GM06990 (cell line): ENCODE measurements at regions not wholly inside any gene's neighbourhood (a gene's known extent, or its start where the extent isn't known, plus 50 kb on each side); places are given as distances from the start of the nearest gene placed in this dataset.

Source experiments
- DNase-seq: peaks from one replicate; pipeline ENCODE4 v3.0.0-alpha.2; 2011; ENCODE audit not compliant: insufficient read length; ENCODE audit errors: extremely low read depth
- H3K27me3 ChIP-seq: replicated peaks from 2 replicates; pipeline ENCODE4 v1.6.0; 2011; ENCODE audit warnings: low read length; ENCODE audit not compliant: control insufficient read depth, insufficient read depth
- H3K36me3 ChIP-seq: 2 replicates; pipeline ENCODE4 v1.5.1; 2011; ENCODE audit warnings: low read length; ENCODE audit not compliant: control insufficient read depth, insufficient read depth
- H3K4me3 ChIP-seq: replicated peaks from 2 replicates; pipeline ENCODE4 v1.5.1; 2011; ENCODE audit warnings: low read depth, mild to moderate bottlenecking, control low read depth, low read length
- TF ChIP-seq, protein P1 (sequence below): IDR thresholded peaks from 2 replicates; pipeline ENCODE4 v1.5.1; 2011; ENCODE audit warnings: low read length, control low read depth, mild to moderate bottlenecking, inconsistent platforms; ENCODE audit not compliant: insufficient read depth, poor library complexity, severe bottlenecking

DNA sequence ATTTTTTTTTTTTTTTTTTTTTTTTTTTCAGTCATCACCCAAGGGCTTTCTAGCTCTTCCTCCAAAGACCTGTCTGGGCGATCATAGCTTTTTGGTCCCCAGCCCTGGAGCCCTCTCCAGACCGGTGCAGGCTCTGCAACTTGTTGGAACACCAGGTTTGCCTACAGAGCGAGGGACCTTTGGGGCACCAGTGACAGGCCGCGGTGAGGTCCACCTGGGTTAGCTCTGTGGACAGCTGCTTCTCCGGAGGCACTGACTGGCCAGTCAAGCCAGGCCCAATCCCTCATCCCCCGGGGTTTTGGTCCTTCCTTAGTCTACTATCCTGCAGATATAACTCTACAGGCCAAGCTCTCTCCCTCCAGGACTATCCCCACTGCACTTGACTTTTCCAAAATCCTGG is 86.8 kb upstream of the SMNDC1 start:
- Histone ChIP-seq H3K27me3 (no peaks in the 10 kb centered on the region), H3K4me3 (no peak overlapping the region), H3K36me3 (no peaks in the 10 kb centered on the region)
- TF ChIP-seq, protein P1, sequence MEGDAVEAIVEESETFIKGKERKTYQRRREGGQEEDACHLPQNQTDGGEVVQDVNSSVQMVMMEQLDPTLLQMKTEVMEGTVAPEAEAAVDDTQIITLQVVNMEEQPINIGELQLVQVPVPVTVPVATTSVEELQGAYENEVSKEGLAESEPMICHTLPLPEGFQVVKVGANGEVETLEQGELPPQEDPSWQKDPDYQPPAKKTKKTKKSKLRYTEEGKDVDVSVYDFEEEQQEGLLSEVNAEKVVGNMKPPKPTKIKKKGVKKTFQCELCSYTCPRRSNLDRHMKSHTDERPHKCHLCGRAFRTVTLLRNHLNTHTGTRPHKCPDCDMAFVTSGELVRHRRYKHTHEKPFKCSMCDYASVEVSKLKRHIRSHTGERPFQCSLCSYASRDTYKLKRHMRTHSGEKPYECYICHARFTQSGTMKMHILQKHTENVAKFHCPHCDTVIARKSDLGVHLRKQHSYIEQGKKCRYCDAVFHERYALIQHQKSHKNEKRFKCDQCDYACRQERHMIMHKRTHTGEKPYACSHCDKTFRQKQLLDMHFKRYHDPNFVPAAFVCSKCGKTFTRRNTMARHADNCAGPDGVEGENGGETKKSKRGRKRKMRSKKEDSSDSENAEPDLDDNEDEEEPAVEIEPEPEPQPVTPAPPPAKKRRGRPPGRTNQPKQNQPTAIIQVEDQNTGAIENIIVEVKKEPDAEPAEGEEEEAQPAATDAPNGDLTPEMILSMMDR = no peak
- no peak for DNase-seq

GRCh38 chr10:110392121-110392520 is 87.4 kb upstream of the SMNDC1 start:
- Histone ChIP-seq H3K27me3 (no peaks in the 10 kb centered on the region), H3K4me3 (no peak overlapping the region), H3K36me3 (no peaks in the 10 kb centered on the region)
- no peak for DNase-seq
- TF ChIP-seq, protein P1 = no peak

GRCh38 chr10:110392868-110393740 is 88.4 kb upstream of the SMNDC1 start:
- no peak for DNase-seq
- no peak overlapping the region for H3K4me3 ChIP-seq
- TF ChIP-seq, protein P1 = no peak

GRCh38 chr10:110393866-110394265 is 89.1 kb upstream of the SMNDC1 start:
- DNase-seq = no peak
- Histone ChIP-seq H3K4me3 (no peak overlapping the region), H3K27me3 (no peaks in the 10 kb centered on the region), H3K36me3 (no peaks in the 10 kb centered on the region)
- TF ChIP-seq, protein P1 = no peak

More at GRCh38 chr10:110392868-110393740, 88.4 kb upstream of the SMNDC1 start:
- no peaks in the 10 kb centered on the region for H3K36me3 ChIP-seq
- no peaks in the 10 kb centered on the region for H3K27me3 ChIP-seq

GRCh38 chr10:110394296-110394695 is 89.6 kb upstream of the SMNDC1 start:
- no peak for DNase-seq
- no peaks in the 10 kb centered on the region for H3K36me3 ChIP-seq
- H3K27me3 ChIP-seq = no peaks in the 10 kb centered on the region
- TF ChIP-seq, protein P1 = no peak
- no peak overlapping the region for H3K4me3 ChIP-seq
